Lung (tissue), 11 donors: ENCODE measurements at regions not wholly inside any gene's neighbourhood (a gene's known extent, or its start where the extent isn't known, plus 50 kb on each side); places are given as distances from the start of the nearest gene placed in this dataset.

ENCODE experiments used
- ATAC-seq: fragments of 200-7000 bp; cut with Tn5 transposase; one replicate; pipeline ENCODE4 v1.9.1; 2020; ENCODE audit warnings: moderate number of reproducible peaks; ENCODE audit not compliant: insufficient read depth, low FRiP score
- DNase-seq, 3 donors: peaks; one replicate each; pipeline ENCODE4 v3.0.0-alpha.2; 2013 to 2017
- H3K27ac ChIP-seq, 2 donors: one replicate each; pipeline ENCODE4 v1.5.1; 2013; ENCODE audit warnings: mild to moderate bottlenecking in 2 of 2, moderate library complexity in 2 of 2, control low read depth in 1 of 2, inconsistent platforms in 1 of 2, low read depth in 1 of 2, low read length in 1 of 2
- H3K27me3 ChIP-seq, 3 donors: one replicate each; pipeline ENCODE4 v1.5.1; 2013; ENCODE audit warnings: low read length in 2 of 3; ENCODE audit not compliant: control insufficient read depth in 3 of 3, insufficient read depth in 3 of 3
- H3K36me3 ChIP-seq, 4 donors: one replicate each; pipeline ENCODE4 v1.5.1; 2013; ENCODE audit warnings: low read length in 4 of 4, mild to moderate bottlenecking in 1 of 4, moderate library complexity in 1 of 4; ENCODE audit not compliant: control insufficient read depth in 4 of 4, insufficient read depth in 4 of 4
- H3K4me1 ChIP-seq, 5 donors: one replicate each; pipeline ENCODE4 v1.5.1; 2013; ENCODE audit warnings: low read length in 5 of 5, mild to moderate bottlenecking in 2 of 5, moderate library complexity in 1 of 5; ENCODE audit not compliant: control insufficient read depth in 5 of 5, insufficient read depth in 5 of 5
- H3K4me3 ChIP-seq: one replicate; pipeline ENCODE4 v1.5.1; 2013; ENCODE audit warnings: mild to moderate bottlenecking, control low read depth, moderate library complexity
- H3K9ac ChIP-seq, 2 donors: one replicate each; pipeline ENCODE4 v1.5.1; 2013; ENCODE audit warnings: low read length in 2 of 2, control low read depth in 1 of 2; ENCODE audit not compliant: insufficient read depth in 1 of 2
- H3K9me3 ChIP-seq, 4 donors: one replicate each; pipeline ENCODE4 v1.5.1; 2013; ENCODE audit warnings: low read length in 3 of 4, mild to moderate bottlenecking in 1 of 4, moderate library complexity in 1 of 4; ENCODE audit not compliant: control insufficient read depth in 4 of 4, insufficient read depth in 3 of 4
- CTCF ChIP-seq: IDR thresholded peaks from 2 replicates; pipeline ENCODE4 v1.5.1; 2012; ENCODE audit warnings: mild to moderate bottlenecking; ENCODE audit errors: control extremely low read depth, extremely low read depth
- WGBS, 2 donors: extraction: QIAGEN DNeasy Blood & Tissue Kit; methylation state at CpG; one replicate each; pipeline ENCODE4 v1.1.7; 2013; 5-methylcytosine and 5-hydroxymethylcytosine counted together
- donor health status: control.
- donor health status: control.
- donor health status: Bipolar disorder and iron deficiency.
- donor health status: healthy.
- donor health status: DM: yes; HTN: yes; CAD: no.

DNA sequence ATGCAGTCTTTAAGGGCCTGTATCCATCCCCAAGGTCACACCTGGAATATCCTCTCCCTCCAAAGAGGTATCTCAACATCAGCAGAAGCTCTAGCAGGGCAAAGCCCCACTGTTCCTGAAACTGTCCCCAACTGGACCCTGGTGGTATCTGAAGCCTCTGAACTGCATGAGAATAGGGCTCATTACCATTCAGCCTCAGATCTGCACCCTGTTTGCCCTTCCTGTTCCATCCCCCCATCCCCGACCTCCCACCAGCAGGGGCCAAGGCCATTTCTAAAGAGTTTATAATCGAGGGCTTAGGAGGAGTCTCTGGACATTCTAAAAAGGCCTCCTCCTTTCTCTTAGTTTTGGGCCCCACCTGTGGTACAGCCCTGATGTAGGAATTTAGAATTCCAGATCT lies 74.0 kb upstream of the THY1 start:
- H3K9ac ChIP-seq: no peak overlapping the region

DNA sequence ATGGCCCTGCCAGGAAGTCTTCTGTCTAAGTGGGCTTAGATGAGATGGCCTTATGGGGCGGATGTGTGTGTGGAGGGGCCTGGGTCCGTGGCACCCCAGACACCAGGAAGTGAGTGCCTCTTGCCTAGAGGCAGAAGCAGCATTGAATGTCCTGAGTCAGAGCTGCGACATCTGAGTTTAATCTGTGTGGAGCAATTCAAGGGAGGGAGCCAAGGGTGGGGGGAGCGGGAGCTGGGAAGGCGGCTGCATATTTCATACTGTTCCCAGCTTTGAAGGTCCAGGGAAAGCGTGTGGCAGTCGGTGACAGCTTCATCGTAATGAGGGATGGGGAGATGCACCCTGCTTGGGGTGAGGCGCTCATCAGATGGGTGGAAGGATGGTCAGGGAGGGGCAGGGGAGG lies 73.5 kb upstream of the THY1 start:
- DNase-seq: no peak
- H3K4me1 ChIP-seq: no peaks in the 10 kb centered on the region
- no peak for ATAC-seq
- no peak overlapping the region for H3K4me3 ChIP-seq
- H3K36me3 ChIP-seq: no peaks in the 10 kb centered on the region
- no peaks in the 10 kb centered on the region for H3K9me3 ChIP-seq
- TF ChIP-seq CTCF: no peak
- no peak overlapping the region for H3K27ac ChIP-seq
- H3K9ac ChIP-seq: no peak overlapping the region
- peaks cover 0 to 20% (median 0%) of the 10 kb centered on the region in 3 donors for H3K27me3 ChIP-seq
- WGBS, 2 donors: 62 to 65% methylated on average over 9 of the region's 9 CpGs

More for the DNA sequence above, 74.0 kb upstream of the THY1 start:
- Histone ChIP-seq H3K27me3 (peaks cover 0 to 25% (median 0%) of the 10 kb centered on the region in 3 donors), H3K27ac (no peak overlapping the region), H3K36me3 (no peaks in the 10 kb centered on the region), H3K4me1 (no peaks in the 10 kb centered on the region), H3K9me3 (no peaks in the 10 kb centered on the region), H3K4me3 (no peak overlapping the region)
- no peak for ATAC-seq
- WGBS, 2 donors: 35 to 44% methylated on average over 2 of the region's 2 CpGs
- no peak for DNase-seq
- TF ChIP-seq CTCF: no peak

DNA sequence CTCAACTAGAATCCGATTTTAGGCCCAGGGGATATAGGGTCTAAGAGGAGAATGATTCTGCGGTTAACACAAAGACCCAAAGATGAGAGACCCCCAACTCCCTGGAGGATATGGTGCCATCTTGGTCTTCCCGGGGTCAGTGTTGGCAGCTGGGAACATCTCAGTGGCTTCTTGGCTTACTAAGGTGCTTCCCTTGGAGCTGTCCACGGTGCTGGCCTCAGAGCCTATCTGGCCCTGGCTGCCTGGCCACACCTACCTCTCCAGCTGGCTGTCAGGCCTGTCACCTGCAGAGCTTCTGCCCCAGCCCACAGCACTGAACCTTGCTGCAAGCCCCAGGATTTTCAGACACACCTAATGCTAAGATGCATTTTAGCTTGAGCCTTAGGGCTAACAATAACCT lies 70.7 kb upstream of the THY1 start:
- Histone ChIP-seq H3K4me1 (no peaks in the 10 kb centered on the region), H3K9me3 (no peaks in the 10 kb centered on the region), H3K36me3 (no peaks in the 10 kb centered on the region), H3K27me3 (peaks cover 0 to 12% (median 0%) of the 10 kb centered on the region in 3 donors), H3K27ac (no peak overlapping the region), H3K4me3 (no peak overlapping the region), H3K9ac (no peak overlapping the region)
- no peak for ATAC-seq
- DNase-seq: peak; percentile 19 to 58 (median 47)
- TF ChIP-seq CTCF: no peak
- 51 to 61% methylated on average over 4 of the region's 4 CpGs for WGBS, 2 donors
